Gastroesophageal sphincter (tissue), 4 donors: ENCODE measurements at regions not wholly inside any gene's neighbourhood (a gene's known extent, or its start where the extent isn't known, plus 50 kb on each side); places are given as distances from the start of the nearest gene placed in this dataset.

ENCODE experiments used
- ATAC-seq: fragments of 150-250 bp; one replicate; pipeline ENCODE4 v1.9.1; 2016; ENCODE audit warnings: mild to moderate bottlenecking, moderate library complexity
- H3K27ac ChIP-seq, 4 donors: fragments of 200-600 bp; sonication (generic) in 3 of 4; 1 replicate in 3 of 4; 2 replicates in 1 of 4; pipeline ENCODE4 v1.5.1; 2016 to 2019
- H3K27me3 ChIP-seq: fragments of 200-600 bp; sonication (generic); one replicate; pipeline ENCODE4 v1.5.1; 2019
- H3K36me3 ChIP-seq, 2 donors: fragments of 200-600 bp; sonication (generic); one replicate each; pipeline ENCODE4 v1.5.1; 2019; ENCODE audit warnings: control low read depth in 1 of 2
- H3K4me1 ChIP-seq, 3 donors: fragments of 200-600 bp; sonication (generic); 1 replicate in 2 of 3; 2 replicates in 1 of 3; pipeline ENCODE4 v1.5.1; 2016 to 2019; ENCODE audit warnings: control low read depth in 2 of 3
- H3K4me3 ChIP-seq, 2 donors: fragments of 200-600 bp; sonication (generic); one replicate each; pipeline ENCODE4 v1.5.1; 2019; ENCODE audit warnings: mild to moderate bottlenecking in 1 of 2, moderate library complexity in 1 of 2
- H3K9me3 ChIP-seq, 3 donors: fragments of 200-600 bp; sonication (generic); one replicate each; pipeline ENCODE4 v1.5.1; 2017 to 2019; ENCODE audit warnings: control low read depth in 2 of 3
- CTCF ChIP-seq, 4 experiments: fragments of 200-600 bp in 2 of 4; fragments of 450-650 bp in 2 of 4; sonication (generic) in 1 of 4; IDR thresholded peaks; one replicate each; pipeline ENCODE4 v1.5.1; 2017 to 2019; ENCODE audit warnings: antibody characterized with exemption in 4 of 4, mild to moderate bottlenecking in 2 of 4, moderate library complexity in 2 of 4
- EP300 ChIP-seq: sonication (generic); formaldehyde crosslinking; IDR thresholded peaks from one replicate; pipeline ENCODE4 v1.6.1; 2017; ENCODE audit warnings: antibody characterized with exemption, mild to moderate bottlenecking
- POLR2A ChIP-seq, 2 donors: fragments of 450-650 bp; IDR thresholded peaks; one replicate each; pipeline ENCODE4 v1.6.1; 2017; ENCODE audit warnings: antibody characterized with exemption in 2 of 2, mild to moderate bottlenecking in 2 of 2, moderate library complexity in 1 of 2
- POLR2AphosphoS5 ChIP-seq: sonication (generic); formaldehyde crosslinking; IDR thresholded peaks from one replicate; pipeline ENCODE4 v1.6.1; 2017; ENCODE audit warnings: antibody characterized with exemption
- WGBS, 2 donors: methylation state at CpG; one replicate each; pipeline ENCODE4 v1.1.5; 2018; ENCODE audit warnings: low coverage in 1 of 2; 5-methylcytosine and 5-hydroxymethylcytosine counted together

GRCh38 chr3:181764544-181764943, 52.8 kb downstream of the SOX2 start:
- no peak for ATAC-seq
- no peaks in the 10 kb centered on the region for H3K4me1 ChIP-seq
- H3K9me3 ChIP-seq = no peaks in the 10 kb centered on the region
- 79 to 95% methylated on average over 3 of the region's 4 CpGs for WGBS, 2 donors
- no peak overlapping the region for H3K27ac ChIP-seq
- peaks cover 18% of the 10 kb centered on the region for H3K27me3 ChIP-seq
- H3K4me3 ChIP-seq = no peak overlapping the region
- no peak for TF ChIP-seq EP300
- TF ChIP-seq POLR2AphosphoS5 = no peak
- TF ChIP-seq POLR2A (IDR thresholded peaks at IDR 0.05) = no peak
- no peak for TF ChIP-seq CTCF (IDR thresholded peaks at IDR 0.05)
- no peaks in the 10 kb centered on the region for H3K36me3 ChIP-seq

GRCh38 chr3:181770296-181770695, 58.6 kb downstream of the SOX2 start:
- Histone ChIP-seq H3K27ac (no peak overlapping the region), H3K4me3 (no peak overlapping the region), H3K4me1 (no peaks in the 10 kb centered on the region), H3K9me3 (no peaks in the 10 kb centered on the region), H3K27me3 (no peaks in the 10 kb centered on the region), H3K36me3 (no peaks in the 10 kb centered on the region)
- TF ChIP-seq POLR2A (IDR thresholded peaks at IDR 0.05) (no peak), POLR2AphosphoS5 (no peak), CTCF (IDR thresholded peaks at IDR 0.05) (no peak)
- WGBS, 2 donors = 89 to 92% methylated on average over 5 of the region's 5 CpGs
- ATAC-seq = no peak

DNA sequence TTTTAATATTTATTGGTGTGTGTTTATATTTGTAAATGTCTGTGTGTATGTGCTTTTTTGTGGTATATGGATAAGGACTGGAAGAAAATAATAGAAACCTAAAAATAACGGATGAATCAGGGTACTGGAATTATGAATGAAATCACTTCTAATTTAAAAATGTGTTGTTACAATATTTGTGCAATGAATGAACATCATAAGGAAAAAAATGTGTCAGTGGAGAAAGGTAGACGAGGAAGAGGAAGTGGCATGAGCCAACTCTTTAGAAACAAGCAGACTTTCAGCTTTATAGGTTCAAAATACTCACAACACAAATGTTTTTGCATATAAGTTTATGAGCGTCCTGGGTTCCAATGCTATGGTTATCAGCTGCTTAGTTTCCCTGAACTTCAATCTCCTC, 59.4 kb downstream of the SOX2 start:
- Histone ChIP-seq H3K36me3 (no peaks in the 10 kb centered on the region), H3K4me3 (no peak overlapping the region), H3K27me3 (no peaks in the 10 kb centered on the region), H3K27ac (no peak overlapping the region), H3K4me1 (no peaks in the 10 kb centered on the region), H3K9me3 (no peaks in the 10 kb centered on the region)
- TF ChIP-seq EP300 = no peak
- no peak for TF ChIP-seq POLR2A (IDR thresholded peaks at IDR 0.05)
- TF ChIP-seq POLR2AphosphoS5 = no peak
- no peak for TF ChIP-seq CTCF (IDR thresholded peaks at IDR 0.05)
- ATAC-seq = no peak
- WGBS, 2 donors = 65 to 71% methylated on average over 3 of the region's 3 CpGs

GRCh38 chr3:181772166-181772565, 60.4 kb downstream of the SOX2 start:
- Histone ChIP-seq H3K27ac (no peak overlapping the region), H3K9me3 (no peaks in the 10 kb centered on the region), H3K4me3 (no peak overlapping the region), H3K4me1 (no peaks in the 10 kb centered on the region), H3K27me3 (no peaks in the 10 kb centered on the region), H3K36me3 (no peaks in the 10 kb centered on the region)
- TF ChIP-seq EP300 (no peak), POLR2AphosphoS5 (no peak), CTCF (IDR thresholded peaks at IDR 0.05) (no peak), POLR2A (IDR thresholded peaks at IDR 0.05) (no peak)
- 74 to 77% methylated on average over 2 of the region's 2 CpGs for WGBS, 2 donors
- ATAC-seq = no peak

DNA sequence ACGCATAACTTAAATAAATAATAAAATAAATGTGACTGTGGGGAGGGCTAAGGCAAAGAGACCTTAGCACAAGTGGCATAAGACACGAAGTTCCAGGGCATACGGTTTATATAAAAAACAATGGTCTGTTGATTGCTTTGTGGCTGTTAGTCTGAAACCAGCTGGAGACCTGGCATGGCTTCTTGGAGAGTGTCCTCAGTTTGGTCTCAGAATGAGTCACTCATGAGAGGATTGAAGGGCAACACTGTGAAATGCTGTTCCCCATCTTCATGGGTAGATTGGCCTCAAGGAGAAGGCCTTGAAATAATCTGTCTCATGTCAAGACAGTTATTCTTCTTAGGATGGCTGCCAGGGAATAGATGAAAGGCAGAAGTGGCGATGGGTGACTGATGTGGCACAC, 62.2 kb downstream of the SOX2 start:
- TF ChIP-seq POLR2AphosphoS5 = no peak
- no peak for TF ChIP-seq POLR2A (IDR thresholded peaks at IDR 0.05)
- TF ChIP-seq CTCF (IDR thresholded peaks at IDR 0.05) = no peak
- no peak for TF ChIP-seq EP300
- H3K36me3 ChIP-seq = no peaks in the 10 kb centered on the region
- no peak overlapping the region for H3K4me3 ChIP-seq
- H3K4me1 ChIP-seq = no peaks in the 10 kb centered on the region
- no peaks in the 10 kb centered on the region for H3K27me3 ChIP-seq
- H3K27ac ChIP-seq = no peak overlapping the region
- no peak for ATAC-seq
- WGBS, 2 donors = 81 to 89% methylated on average over 4 of the region's 4 CpGs
- H3K9me3 ChIP-seq = no peaks in the 10 kb centered on the region
